Gastroesophageal sphincter (tissue), 4 donors: ENCODE measurements at regions not wholly inside any gene's neighbourhood (a gene's known extent, or its start where the extent isn't known, plus 50 kb on each side); places are given as distances from the start of the nearest gene placed in this dataset.

ENCODE experiments used
- ATAC-seq: fragments of 150-250 bp; one replicate; pipeline ENCODE4 v1.9.1; 2016; ENCODE audit warnings: mild to moderate bottlenecking, moderate library complexity
- H3K27ac ChIP-seq, 4 donors: fragments of 200-600 bp; sonication (generic) in 3 of 4; 1 replicate in 3 of 4; 2 replicates in 1 of 4; pipeline ENCODE4 v1.5.1; 2016 to 2019
- H3K27me3 ChIP-seq: fragments of 200-600 bp; sonication (generic); one replicate; pipeline ENCODE4 v1.5.1; 2019
- H3K36me3 ChIP-seq, 2 donors: fragments of 200-600 bp; sonication (generic); one replicate each; pipeline ENCODE4 v1.5.1; 2019; ENCODE audit warnings: control low read depth in 1 of 2
- H3K4me1 ChIP-seq, 3 donors: fragments of 200-600 bp; sonication (generic); 1 replicate in 2 of 3; 2 replicates in 1 of 3; pipeline ENCODE4 v1.5.1; 2016 to 2019; ENCODE audit warnings: control low read depth in 2 of 3
- H3K4me3 ChIP-seq, 2 donors: fragments of 200-600 bp; sonication (generic); one replicate each; pipeline ENCODE4 v1.5.1; 2019; ENCODE audit warnings: mild to moderate bottlenecking in 1 of 2, moderate library complexity in 1 of 2
- H3K9me3 ChIP-seq, 3 donors: fragments of 200-600 bp; sonication (generic); one replicate each; pipeline ENCODE4 v1.5.1; 2017 to 2019; ENCODE audit warnings: control low read depth in 2 of 3
- CTCF ChIP-seq, 4 experiments: fragments of 200-600 bp in 2 of 4; fragments of 450-650 bp in 2 of 4; sonication (generic) in 1 of 4; IDR thresholded peaks; one replicate each; pipeline ENCODE4 v1.5.1; 2017 to 2019; ENCODE audit warnings: antibody characterized with exemption in 4 of 4, mild to moderate bottlenecking in 2 of 4, moderate library complexity in 2 of 4
- EP300 ChIP-seq: sonication (generic); formaldehyde crosslinking; IDR thresholded peaks from one replicate; pipeline ENCODE4 v1.6.1; 2017; ENCODE audit warnings: antibody characterized with exemption, mild to moderate bottlenecking
- POLR2A ChIP-seq, 2 donors: fragments of 450-650 bp; IDR thresholded peaks; one replicate each; pipeline ENCODE4 v1.6.1; 2017; ENCODE audit warnings: antibody characterized with exemption in 2 of 2, mild to moderate bottlenecking in 2 of 2, moderate library complexity in 1 of 2
- POLR2AphosphoS5 ChIP-seq: sonication (generic); formaldehyde crosslinking; IDR thresholded peaks from one replicate; pipeline ENCODE4 v1.6.1; 2017; ENCODE audit warnings: antibody characterized with exemption
- WGBS, 2 donors: methylation state at CpG; one replicate each; pipeline ENCODE4 v1.1.5; 2018; ENCODE audit warnings: low coverage in 1 of 2; 5-methylcytosine and 5-hydroxymethylcytosine counted together

- no peak for TF ChIP-seq EP300
- TF ChIP-seq POLR2A (IDR thresholded peaks at IDR 0.05) = no peak
- no peak for TF ChIP-seq POLR2AphosphoS5
- TF ChIP-seq CTCF (IDR thresholded peaks at IDR 0.05) = no peak
- no peaks in the 10 kb centered on the region for H3K9me3 ChIP-seq
- no peaks in the 10 kb centered on the region for H3K36me3 ChIP-seq
- H3K27ac ChIP-seq = no peak overlapping the region
- H3K27me3 ChIP-seq = no peaks in the 10 kb centered on the region
- WGBS, 2 donors = 100% methylated on average over 1 of the region's 1 CpG; no CpG with 5 or more reads in 1 of the 2 donors
- ATAC-seq = no peak
- peaks cover 0 to 13% (median 3%) of the 10 kb centered on the region in 3 donors for H3K4me1 ChIP-seq
- H3K4me3 ChIP-seq = no peak overlapping the region
Observed at GRCh38 chr3:102095383-102095782, 246.1 kb downstream of the NFKBIZ start.

GRCh38 chr3:102096066-102096465, 246.8 kb downstream of the NFKBIZ start:
- Histone ChIP-seq H3K4me3 (no peak overlapping the region), H3K27ac (no peak overlapping the region), H3K36me3 (no peaks in the 10 kb centered on the region), H3K4me1 (peaks cover 0 to 13% (median 3%) of the 10 kb centered on the region in 3 donors), H3K9me3 (no peaks in the 10 kb centered on the region), H3K27me3 (no peaks in the 10 kb centered on the region)
- TF ChIP-seq POLR2A (IDR thresholded peaks at IDR 0.05) (no peak), POLR2AphosphoS5 (no peak), EP300 (no peak), CTCF (IDR thresholded peaks at IDR 0.05) (no peak)
- no peak for ATAC-seq
- WGBS, 2 donors = 17 to 29% methylated on average over 2 of the region's 2 CpGs

- Histone ChIP-seq H3K36me3 (no peaks in the 10 kb centered on the region), H3K4me1 (peaks cover 0 to 13% (median 3%) of the 10 kb centered on the region in 3 donors), H3K9me3 (no peaks in the 10 kb centered on the region), H3K27ac (no peak overlapping the region), H3K4me3 (no peak overlapping the region), H3K27me3 (no peaks in the 10 kb centered on the region)
- TF ChIP-seq CTCF (IDR thresholded peaks at IDR 0.05) (no peak), EP300 (no peak), POLR2AphosphoS5 (no peak), POLR2A (IDR thresholded peaks at IDR 0.05) (no peak)
- no peak for ATAC-seq
- 73 to 75% methylated on average over 3 of the region's 3 CpGs for WGBS, 2 donors
Observed at GRCh38 chr3:102098130-102098885, 249.0 kb downstream of the NFKBIZ start.

- Histone ChIP-seq H3K9me3 (no peaks in the 10 kb centered on the region), H3K27ac (no peak overlapping the region), H3K4me1 (peaks cover 0 to 13% (median 3%) of the 10 kb centered on the region in 3 donors), H3K36me3 (no peaks in the 10 kb centered on the region), H3K27me3 (no peaks in the 10 kb centered on the region), H3K4me3 (no peak overlapping the region)
- WGBS, 2 donors = 77 to 78% methylated on average over 1 of the region's 1 CpG
- TF ChIP-seq POLR2A (IDR thresholded peaks at IDR 0.05) (no peak), POLR2AphosphoS5 (no peak), CTCF (IDR thresholded peaks at IDR 0.05) (no peak), EP300 (no peak)
- ATAC-seq = no peak
Observed at GRCh38 chr3:102099913-102100312, 250.6 kb downstream of the NFKBIZ start.

- peaks cover 0 to 3% (median 0%) of the 10 kb centered on the region in 3 donors for H3K9me3 ChIP-seq
- H3K27ac ChIP-seq = no peak overlapping the region
- no peaks in the 10 kb centered on the region for H3K27me3 ChIP-seq
- 63 to 68% methylated on average over 3 of the region's 3 CpGs for WGBS, 2 donors
- H3K36me3 ChIP-seq = no peaks in the 10 kb centered on the region
- no peaks in the 10 kb centered on the region for H3K4me1 ChIP-seq
- no peak overlapping the region for H3K4me3 ChIP-seq
- no peak for ATAC-seq
- no peak for TF ChIP-seq POLR2AphosphoS5
- TF ChIP-seq EP300 = no peak
- no peak for TF ChIP-seq CTCF (IDR thresholded peaks at IDR 0.05)
- no peak for TF ChIP-seq POLR2A (IDR thresholded peaks at IDR 0.05)
Observed at GRCh38 chr3:102102394-102102793, 253.1 kb downstream of the NFKBIZ start.
